AG04449 (cell line): ENCODE measurements at regions not wholly inside any gene's neighbourhood (a gene's known extent, or its start where the extent isn't known, plus 50 kb on each side); places are given as distances from the start of the nearest gene placed in this dataset.

Source experiments
- CTCF ChIA-PET: fragments of 350-600 bp; formaldehyde crosslinking; extraction: SDS; loops from one replicate; lab custom pipeline; 2021; ENCODE audit warnings: antibody characterized with exemption; lab: Yijun Ruan, JAX
- POLR2A ChIA-PET: fragments of 400-600, 350-600 bp; formaldehyde crosslinking; extraction: SDS; loops from one replicate; lab custom pipeline; 2020; ENCODE audit warnings: antibody characterized with exemption, inconsistent platforms; lab: Yijun Ruan, JAX
- DNase-seq: peaks from one replicate; pipeline ENCODE4 v3.0.0-alpha.2; 2010; ENCODE audit warnings: low read depth, low spot score
- H3K4me3 ChIP-seq: 2 replicates; pipeline ENCODE4 v1.5.1; 2011; ENCODE audit warnings: low read depth, mild to moderate bottlenecking, control low read depth, low read length
- CTCF ChIP-seq: IDR thresholded peaks from one replicate; pipeline ENCODE4 v1.5.1; 2011; ENCODE audit warnings: mild to moderate bottlenecking, moderate library complexity, low read length, control low read depth, inconsistent platforms; ENCODE audit not compliant: insufficient read depth; ENCODE audit errors: missing control alignments

- TF ChIP-seq CTCF = no peak
- ChIA-PET CTCF (no interaction called here), POLR2A (no interaction called here)
- DNase-seq = no peak
- no peak overlapping the region for H3K4me3 ChIP-seq
These were observed 1153.4 kb downstream of the FAT4 start for GRCh38 chr4:126468144-126468543.

- ChIA-PET CTCF (no interaction called here), POLR2A (no interaction called here)
- no peak for DNase-seq
- no peak for TF ChIP-seq CTCF
- no peak overlapping the region for H3K4me3 ChIP-seq
These were observed 1156.1 kb downstream of the FAT4 start for GRCh38 chr4:126470862-126471261.

- CTCF ChIA-PET = no interaction called here
- TF ChIP-seq CTCF = no peak
- no peak overlapping the region for H3K4me3 ChIP-seq
- no peak for DNase-seq
- POLR2A ChIA-PET = no interaction called here
These were observed 1157.0 kb upstream of the INTU start for GRCh38 chr4:126475730-126476129.

- ChIA-PET POLR2A (no interaction called here), CTCF (no interaction called here)
- no peak overlapping the region for H3K4me3 ChIP-seq
- TF ChIP-seq CTCF = no peak
- no peak for DNase-seq
These were observed 1153.0 kb upstream of the INTU start for GRCh38 chr4:126479709-126480108.

- no peak for DNase-seq
- ChIA-PET CTCF (no interaction called here), POLR2A (no interaction called here)
- H3K4me3 ChIP-seq = no peak overlapping the region
- no peak for TF ChIP-seq CTCF
These were observed 1150.4 kb upstream of the INTU start for GRCh38 chr4:126482311-126482710.

- TF ChIP-seq CTCF = no peak
- CTCF ChIA-PET = no interaction called here
- POLR2A ChIA-PET = no interaction called here
- no peak overlapping the region for H3K4me3 ChIP-seq
- DNase-seq = no peak
These were observed 1146.4 kb upstream of the INTU start for GRCh38 chr4:126486377-126486776.
